ENCODE measurements at regions not wholly inside any gene's neighbourhood (a gene's known extent, or its start where the extent isn't known, plus 50 kb on each side); places are given as distances from the start of the nearest gene placed in this dataset.

GRCh38 chr2:120957905-120958304 is 222.2 kb downstream of the GLI2 start:
- Histone ChIP-seq H3K9me3 (ENCODE audit: insufficient read depth, low read depth, low read length) (no peaks in the 10 kb centered on the region), H3K4me1 (ENCODE audit: insufficient read depth, low read length, poor library complexity, severe bottlenecking) (no peaks in the 10 kb centered on the region), H3K4me3 (ENCODE audit: low read length, poor library complexity, severe bottlenecking) (no peak overlapping the region), H3K9me2 (replicated peaks; ENCODE audit: low read depth, low read length) (no peaks in the 10 kb centered on the region), H3K9ac (ENCODE audit: low read depth, low read length, poor library complexity, severe bottlenecking) (no peak overlapping the region), H3K79me2 (ENCODE audit: insufficient read depth, low read length) (no peaks in the 10 kb centered on the region), H3K36me3 (ENCODE audit: insufficient read depth, low read length) (no peaks in the 10 kb centered on the region), H3K27me3 (ENCODE audit: insufficient read depth, low read length, poor library complexity, severe bottlenecking) (no peaks in the 10 kb centered on the region), H3F3A (ENCODE audit: low read depth) (no peaks in the 10 kb centered on the region), H3K4me2 (ENCODE audit: low read depth, low read length, poor library complexity, severe bottlenecking) (no peak overlapping the region), H4K20me1 (ENCODE audit: insufficient read depth, low read length, poor library complexity, severe bottlenecking) (no peaks in the 10 kb centered on the region), H2AFZ (ENCODE audit: low read length) (no peak overlapping the region)
- TF ChIP-seq EZH2phosphoT487 (IDR thresholded peaks at IDR 0.05; ENCODE audit: borderline replicate concordance) (no peak), CTCF (conservative IDR thresholded peaks at IDR 0.05; ENCODE audit: low read length) (no peak)

DNA sequence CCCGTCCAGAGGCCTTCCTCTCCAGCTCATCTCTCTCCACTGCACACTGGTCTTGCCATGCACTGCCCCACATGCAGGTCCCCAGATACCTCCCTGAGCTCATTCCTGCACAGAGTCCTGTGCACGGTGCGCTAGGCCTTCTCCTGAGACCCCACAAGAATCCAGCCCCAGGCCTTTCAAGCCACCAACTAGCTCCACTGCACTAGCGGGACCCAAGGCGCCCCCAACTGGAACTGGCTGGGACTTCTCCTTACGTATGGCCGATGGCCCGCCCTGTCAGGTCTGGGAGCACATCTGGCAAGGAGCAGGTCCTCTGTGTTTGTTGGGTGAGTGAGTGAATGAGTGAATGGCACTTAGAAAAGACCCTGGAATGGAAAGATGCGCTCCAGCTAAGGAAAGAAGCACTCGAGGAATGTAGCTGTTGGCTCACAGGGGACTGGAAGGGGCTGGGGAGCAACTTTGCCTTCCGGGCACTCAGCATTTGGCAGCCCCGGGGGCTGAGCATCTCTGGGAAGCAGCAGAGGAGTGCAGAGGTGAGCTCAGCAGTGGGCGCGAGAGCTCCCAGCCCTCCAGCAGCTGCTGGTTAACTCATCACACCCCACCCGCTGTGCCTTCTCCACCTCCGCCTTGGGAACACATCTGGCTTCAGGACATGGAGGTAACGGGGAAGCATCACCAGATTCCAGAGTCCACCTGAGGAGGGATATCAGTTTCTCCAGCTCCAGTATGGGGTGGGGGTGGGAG is 223.1 kb downstream of the GLI2 start:
- Histone ChIP-seq H3K79me2 (ENCODE audit: insufficient read depth, low read length) (no peaks in the 10 kb centered on the region), H3K27me3 (ENCODE audit: insufficient read depth, low read length, poor library complexity, severe bottlenecking) (no peaks in the 10 kb centered on the region), H3K4me3 (ENCODE audit: low read length, poor library complexity, severe bottlenecking) (no peak overlapping the region), H4K20me1 (ENCODE audit: insufficient read depth, low read length, poor library complexity, severe bottlenecking) (no peaks in the 10 kb centered on the region), H3K4me2 (ENCODE audit: low read depth, low read length, poor library complexity, severe bottlenecking) (no peak overlapping the region), H2AFZ (ENCODE audit: low read length) (no peak overlapping the region), H3K36me3 (ENCODE audit: insufficient read depth, low read length) (no peaks in the 10 kb centered on the region), H3K9me2 (replicated peaks; ENCODE audit: low read depth, low read length) (no peaks in the 10 kb centered on the region), H3K9me3 (ENCODE audit: insufficient read depth, low read depth, low read length) (no peaks in the 10 kb centered on the region), H3F3A (ENCODE audit: low read depth) (no peaks in the 10 kb centered on the region), H3K9ac (ENCODE audit: low read depth, low read length, poor library complexity, severe bottlenecking) (no peak overlapping the region), H3K4me1 (ENCODE audit: insufficient read depth, low read length, poor library complexity, severe bottlenecking) (no peaks in the 10 kb centered on the region)
- TF ChIP-seq CTCF (conservative IDR thresholded peaks at IDR 0.05; ENCODE audit: low read length) (peak; percentile 47), EZH2phosphoT487 (IDR thresholded peaks at IDR 0.05; ENCODE audit: borderline replicate concordance) (no peak)

GRCh38 chr2:120959426-120959825 is 223.8 kb downstream of the GLI2 start:
- Histone ChIP-seq H3K4me2 (ENCODE audit: low read depth, low read length, poor library complexity, severe bottlenecking) (no peak overlapping the region), H3K9me2 (replicated peaks; ENCODE audit: low read depth, low read length) (no peaks in the 10 kb centered on the region), H3K4me3 (ENCODE audit: low read length, poor library complexity, severe bottlenecking) (no peak overlapping the region), H3K4me1 (ENCODE audit: insufficient read depth, low read length, poor library complexity, severe bottlenecking) (no peaks in the 10 kb centered on the region), H3K36me3 (ENCODE audit: insufficient read depth, low read length) (no peaks in the 10 kb centered on the region), H3K79me2 (ENCODE audit: insufficient read depth, low read length) (no peaks in the 10 kb centered on the region), H2AFZ (ENCODE audit: low read length) (no peak overlapping the region), H3K9ac (ENCODE audit: low read depth, low read length, poor library complexity, severe bottlenecking) (no peak overlapping the region), H3F3A (ENCODE audit: low read depth) (no peaks in the 10 kb centered on the region), H4K20me1 (ENCODE audit: insufficient read depth, low read length, poor library complexity, severe bottlenecking) (no peaks in the 10 kb centered on the region), H3K9me3 (ENCODE audit: insufficient read depth, low read depth, low read length) (no peaks in the 10 kb centered on the region), H3K27me3 (ENCODE audit: insufficient read depth, low read length, poor library complexity, severe bottlenecking) (no peaks in the 10 kb centered on the region)
- TF ChIP-seq EZH2phosphoT487 (IDR thresholded peaks at IDR 0.05; ENCODE audit: borderline replicate concordance) (no peak), CTCF (conservative IDR thresholded peaks at IDR 0.05; ENCODE audit: low read length) (no peak)
